HG03025 (cell line): ENCODE measurements at regions not wholly inside any gene's neighbourhood (a gene's known extent, or its start where the extent isn't known, plus 50 kb on each side); places are given as distances from the start of the nearest gene placed in this dataset.

Experiments
- ATAC-seq: cut with Tn5 transposase; IDR thresholded peaks from one replicate; pipeline ENCODE4 v1.9.1; 2021; ENCODE audit warnings: mild to moderate bottlenecking, moderate library complexity; ENCODE audit not compliant: unreplicated experiment, low FRiP score

GRCh38 chr10:118940386-118940785 is 89.1 kb upstream of the NANOS1 start:
- no peak for ATAC-seq

DNA sequence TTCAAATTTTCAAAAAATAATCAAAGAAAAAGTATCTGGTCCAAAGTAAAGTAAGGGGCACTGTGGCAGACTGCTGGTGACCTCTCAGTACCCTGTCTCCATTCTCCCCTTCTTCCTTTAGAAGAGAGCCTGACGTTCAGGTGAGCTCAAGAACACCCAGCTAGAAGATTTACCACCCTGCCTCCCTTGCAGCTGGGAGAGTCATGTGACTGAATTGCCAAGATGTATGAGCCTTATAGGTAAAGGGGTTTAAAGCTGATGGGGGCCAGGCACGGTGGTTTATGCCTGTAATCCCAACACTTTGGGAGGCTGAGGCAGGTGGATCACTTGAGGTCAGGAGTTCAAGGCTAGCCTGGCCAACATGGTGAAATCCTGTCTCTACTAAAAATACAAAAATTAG is 86.3 kb upstream of the NANOS1 start:
- no peak for ATAC-seq

- ATAC-seq: no peak
These were observed 84.4 kb upstream of the NANOS1 start for GRCh38 chr10:118944959-118945633.

DNA sequence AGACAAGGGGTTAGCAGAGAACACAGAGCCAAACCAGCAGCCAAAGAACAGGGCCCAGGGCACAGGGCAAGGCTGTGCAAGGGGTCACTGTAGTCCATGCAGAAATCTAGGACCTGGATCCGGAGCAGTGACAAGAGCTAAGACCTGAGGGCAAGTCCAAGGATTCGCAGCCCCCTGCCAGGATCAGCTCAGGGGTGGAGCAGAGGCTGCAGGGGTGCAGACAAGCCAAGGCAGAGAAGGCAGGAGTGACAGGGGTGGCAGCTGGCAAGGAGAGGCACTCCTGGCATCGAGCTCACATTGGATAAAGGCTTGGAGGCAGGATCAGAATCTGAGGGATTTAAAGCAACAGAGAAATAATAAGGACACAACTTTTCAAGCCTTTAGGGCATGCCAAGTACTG is 80.7 kb upstream of the NANOS1 start:
- ATAC-seq: no peak

GRCh38 chr10:118950190-118950680 is 79.3 kb upstream of the NANOS1 start:
- no peak for ATAC-seq

DNA sequence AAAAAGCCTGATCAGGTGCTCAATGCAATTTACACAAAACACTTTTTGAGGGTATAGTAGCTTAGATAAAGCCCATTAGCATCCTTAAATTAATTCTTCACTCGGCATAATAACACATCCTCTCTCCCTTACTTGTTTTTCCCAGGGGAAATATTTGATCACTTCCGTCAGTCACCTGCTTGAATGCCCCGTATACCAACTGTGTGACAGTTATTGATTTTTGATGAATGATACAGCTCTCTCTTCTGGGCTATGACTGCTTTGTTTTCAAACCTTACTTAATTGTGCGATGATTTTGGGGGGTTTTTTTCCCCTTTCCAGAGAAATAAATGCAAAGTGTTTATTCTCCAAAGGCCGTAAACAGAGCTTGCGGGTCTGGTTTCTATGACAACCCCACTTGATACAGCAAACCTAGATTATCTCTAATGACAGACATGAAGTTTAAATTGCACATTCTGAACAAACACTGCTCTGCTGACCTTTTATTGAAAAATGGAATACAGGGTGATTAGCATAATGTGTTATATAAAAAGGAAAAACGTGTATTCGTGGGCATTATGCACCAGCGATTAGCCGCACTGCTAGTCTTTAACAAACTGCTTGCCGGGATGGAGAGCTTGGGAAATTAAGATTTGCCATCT is 78.4 kb upstream of the NANOS1 start:
- ATAC-seq: no peak

DNA sequence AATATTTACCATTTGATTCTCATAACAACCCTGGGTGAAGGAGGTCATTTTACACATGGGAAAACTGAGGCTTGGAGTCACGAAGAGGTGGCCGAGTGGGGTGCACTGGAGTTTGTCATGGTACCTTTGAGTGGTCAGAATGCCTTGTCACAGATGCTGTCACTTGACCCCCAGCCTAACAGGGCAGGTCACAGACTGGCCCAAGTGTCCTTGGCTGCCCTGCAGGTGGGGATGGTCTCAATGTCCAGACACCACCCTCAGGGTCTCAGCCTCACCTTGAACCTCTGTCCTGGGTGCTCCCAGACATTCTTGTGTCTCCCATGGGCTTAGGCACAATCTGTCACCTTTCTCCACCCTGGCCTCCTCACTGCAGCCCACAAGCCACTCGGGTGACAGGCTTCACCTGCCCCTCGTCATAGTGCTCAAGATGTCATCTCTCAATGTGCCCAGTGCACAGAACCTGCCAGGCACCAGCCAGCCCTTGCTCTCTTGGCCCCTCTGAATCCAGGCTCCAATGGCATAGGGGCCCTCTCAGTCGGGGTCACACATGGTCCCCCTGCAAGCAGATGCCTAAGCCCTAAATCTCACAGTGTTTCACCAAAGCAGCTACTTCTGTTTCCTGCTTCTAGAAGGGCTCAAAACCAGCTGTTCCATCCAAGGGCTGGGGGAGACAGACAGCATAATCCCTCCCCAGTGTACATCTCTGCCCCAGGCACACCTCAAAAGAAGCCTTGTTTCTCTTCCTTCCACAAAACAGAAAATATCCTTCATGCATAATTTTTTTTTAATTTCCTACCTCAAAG is 76.8 kb upstream of the NANOS1 start:
- ATAC-seq: no peak

GRCh38 chr10:118953598-118954393 is 75.7 kb upstream of the NANOS1 start:
- ATAC-seq: no peak

DNA sequence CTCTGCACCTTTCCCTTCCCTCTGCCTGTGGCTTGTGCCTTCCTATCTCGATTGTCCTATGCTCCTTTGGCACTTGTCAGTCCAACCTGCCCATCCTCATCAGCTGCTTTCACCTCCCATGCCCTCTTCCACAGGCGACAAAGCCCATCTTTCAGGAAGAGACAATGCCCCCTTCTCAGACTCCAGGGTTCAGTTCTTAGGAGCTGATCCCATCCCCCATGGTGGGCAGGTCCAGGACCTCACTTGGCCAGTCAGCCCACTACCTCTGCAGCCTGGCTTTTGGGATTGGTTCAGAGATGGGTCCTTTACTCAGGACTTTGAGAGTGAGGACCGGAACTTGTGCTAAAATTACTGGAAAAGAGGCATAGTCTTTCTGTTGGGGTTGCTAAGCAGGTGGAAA is 74.0 kb upstream of the NANOS1 start:
- no peak for ATAC-seq

GRCh38 chr10:118955951-118956801 is 73.3 kb upstream of the NANOS1 start:
- no peak for ATAC-seq

DNA sequence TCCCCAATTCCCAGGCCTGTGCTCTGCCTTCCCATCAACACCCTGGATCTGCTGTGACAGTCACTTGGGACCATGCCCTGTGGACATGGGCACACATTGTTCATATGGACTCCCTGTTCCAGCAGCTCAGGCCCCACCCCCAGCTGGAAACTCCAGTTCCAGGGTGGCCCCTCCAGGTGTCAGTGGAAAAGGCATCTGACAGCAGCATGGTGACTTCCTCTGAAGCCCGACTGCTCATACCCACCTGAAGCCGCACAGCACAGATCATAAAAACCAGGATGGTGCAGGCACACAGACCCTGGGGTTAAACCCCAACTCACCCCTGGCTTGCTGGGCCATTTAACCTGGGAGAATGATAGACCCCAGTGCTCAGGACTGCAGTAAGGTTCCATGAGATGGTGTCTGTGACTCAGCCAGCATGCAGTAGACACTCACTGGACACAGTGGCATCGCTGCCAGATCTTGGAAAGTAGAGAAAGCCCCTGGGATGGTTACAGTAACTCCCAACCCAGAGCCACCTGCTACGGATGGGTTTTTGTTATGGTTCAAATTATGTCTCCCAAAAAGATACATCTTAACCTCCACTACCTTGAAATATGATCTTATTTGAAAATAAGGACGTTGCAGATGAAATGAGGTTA is 72.6 kb upstream of the NANOS1 start:
- ATAC-seq: no peak

GRCh38 chr10:118957443-118957825 is 72.1 kb upstream of the NANOS1 start:
- no peak for ATAC-seq

DNA sequence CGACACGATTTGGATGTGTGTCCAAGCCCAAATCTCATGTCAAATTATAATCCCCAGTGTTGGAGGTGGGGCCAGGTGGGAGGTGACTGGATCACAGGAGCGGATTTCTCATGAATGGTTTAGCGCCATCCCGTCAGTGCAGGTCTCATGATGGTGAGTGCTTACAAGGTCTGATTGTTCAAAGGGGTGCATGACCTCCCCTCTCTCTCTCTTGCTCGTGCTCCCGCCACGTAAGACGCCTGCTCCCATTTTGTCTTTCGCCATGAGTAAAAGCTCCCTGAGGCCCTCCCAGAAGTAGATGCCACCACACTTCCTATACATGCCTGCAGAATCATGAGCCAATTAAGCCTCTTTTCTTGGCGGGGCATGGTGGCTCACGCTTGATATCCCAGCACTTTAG is 71.5 kb upstream of the NANOS1 start:
- ATAC-seq: no peak

DNA sequence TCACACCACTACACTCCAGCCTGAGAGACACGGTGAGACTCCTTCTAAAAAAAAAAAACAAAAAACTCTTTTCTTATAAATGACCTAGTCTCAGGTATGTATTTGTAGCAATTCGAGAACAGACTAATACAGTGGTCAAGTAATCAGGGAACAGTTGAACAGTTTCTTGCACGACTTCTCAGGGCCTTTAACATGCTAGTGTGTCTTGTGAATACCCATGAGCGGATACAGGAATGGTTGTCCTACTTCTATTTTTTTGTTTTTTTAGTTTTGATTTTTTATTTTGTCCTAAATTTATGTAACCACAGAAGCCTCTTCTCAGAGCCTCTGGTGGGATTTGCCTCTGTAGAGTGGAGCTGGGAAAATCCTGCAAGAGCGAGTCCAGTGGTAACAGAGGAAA is 71.0 kb upstream of the NANOS1 start:
- no peak for ATAC-seq

DNA sequence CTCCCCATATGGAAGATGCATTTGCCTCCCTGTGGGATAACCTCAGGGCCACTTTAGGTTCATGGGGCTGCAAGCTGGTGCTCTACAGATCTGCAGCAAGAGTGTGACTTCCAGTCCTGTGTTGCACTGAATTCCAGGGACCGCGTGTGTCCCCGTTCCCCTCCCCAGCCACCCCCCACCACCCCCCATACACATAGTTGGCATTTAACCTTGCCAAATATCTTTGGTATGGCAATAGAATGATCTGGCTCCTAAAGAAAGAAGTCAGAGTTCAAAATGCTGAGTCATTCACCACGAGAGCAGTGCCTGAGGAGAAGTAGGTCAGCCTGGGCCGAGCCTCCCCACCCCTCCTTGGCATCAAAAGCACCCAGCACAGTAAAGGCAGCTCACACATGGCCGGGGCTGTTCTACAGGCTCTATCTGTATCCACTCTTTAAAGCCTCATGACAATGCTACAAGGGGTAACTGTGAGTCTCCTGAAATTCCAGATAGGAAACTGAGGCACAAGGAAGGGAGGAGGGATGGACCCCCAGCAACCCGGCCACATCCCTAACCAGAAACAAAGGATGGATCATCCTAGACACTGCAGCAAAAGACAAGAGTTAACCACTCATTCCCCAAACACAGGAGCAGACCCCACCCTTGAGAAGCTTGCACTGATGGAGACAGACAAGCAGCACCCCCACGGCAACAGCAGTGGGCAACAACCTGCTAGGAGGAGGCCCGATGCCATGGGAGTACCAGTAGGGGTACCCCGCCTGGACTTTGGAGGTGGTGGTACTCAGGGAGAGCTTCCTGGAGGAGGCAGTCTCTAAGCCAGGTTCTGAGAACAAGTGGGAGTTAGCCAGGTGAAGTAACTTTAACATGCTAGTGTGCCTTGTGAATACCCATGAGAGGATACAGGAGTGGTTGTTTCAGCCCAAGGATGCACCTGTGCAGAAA is 70.3 kb upstream of the NANOS1 start:
- ATAC-seq: no peak

DNA sequence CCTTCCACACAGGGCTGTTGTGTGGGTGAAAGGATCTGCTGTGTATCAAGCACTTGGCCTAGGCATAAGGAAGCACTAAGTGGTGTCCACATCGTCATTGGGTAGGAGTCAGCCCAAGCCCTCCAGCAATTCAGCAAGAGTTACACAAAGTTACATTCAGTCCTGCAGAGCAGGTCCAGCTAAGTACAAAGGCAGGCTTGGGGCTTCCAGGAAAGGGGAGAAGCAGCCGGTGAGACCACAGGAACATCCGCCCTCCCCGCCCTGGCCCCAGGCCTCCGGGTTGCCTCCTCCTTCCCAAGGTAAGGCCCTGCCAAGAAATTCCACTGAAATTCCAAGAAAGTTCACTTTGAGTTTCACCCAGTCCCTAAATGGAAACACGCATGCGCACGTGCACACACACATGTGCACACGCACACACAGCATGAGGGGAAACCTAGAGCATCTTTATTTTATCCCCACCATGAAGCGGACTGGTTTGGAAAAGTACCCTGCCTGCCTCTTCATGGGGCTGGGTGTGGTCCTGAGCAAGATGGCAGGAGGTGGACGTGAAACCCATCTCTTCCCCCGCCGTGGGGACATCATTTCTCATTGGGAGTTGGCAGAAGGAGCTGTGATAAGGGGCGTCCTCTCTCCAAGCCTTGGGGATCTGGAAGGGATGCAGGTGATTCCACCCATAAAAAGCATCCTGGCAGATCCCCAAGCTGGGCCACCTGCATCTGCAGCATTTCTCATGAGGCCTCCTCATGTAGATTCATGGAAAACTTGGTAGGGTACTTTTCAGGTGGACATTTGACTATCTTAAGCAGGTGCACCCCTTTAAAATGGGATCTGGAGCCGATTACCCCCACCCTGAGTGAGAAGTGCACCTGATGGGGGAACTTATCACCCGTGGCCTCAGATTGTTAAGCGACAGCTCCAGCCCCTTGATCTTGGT is 69.1 kb upstream of the NANOS1 start:
- no peak for ATAC-seq

DNA sequence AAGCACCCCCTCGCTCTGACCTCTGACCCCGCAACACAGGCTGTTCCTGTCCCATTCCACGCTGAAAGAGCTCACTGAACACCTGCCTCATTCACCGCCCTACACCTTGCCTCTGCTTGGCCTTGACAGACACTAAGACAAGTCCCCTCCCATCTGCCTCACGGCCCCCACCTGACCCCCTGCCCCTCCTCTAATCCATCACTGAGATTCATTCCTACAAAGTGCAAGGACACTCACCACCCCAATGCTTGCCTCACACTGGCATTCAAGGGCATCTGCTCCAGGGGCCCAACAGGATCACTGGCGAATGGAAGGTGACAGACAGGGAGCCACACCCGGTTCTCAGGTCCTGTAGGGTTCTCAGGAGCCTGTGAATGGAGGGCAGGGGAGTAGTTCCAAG is 68.1 kb upstream of the NANOS1 start:
- ATAC-seq: no peak
